SJSA1 (cell line): ENCODE measurements at regions not wholly inside any gene's neighbourhood (a gene's known extent, or its start where the extent isn't known, plus 50 kb on each side); places are given as distances from the start of the nearest gene placed in this dataset.
"Not testable (repeated sequence)": the region's sequence is repeated elsewhere in the genome, so short reads cannot be mapped to it uniquely, and the experiment has no call there.

Experiments used
- DNase-seq, 2 experiments: peaks; one replicate each; pipeline ENCODE4 v3.0.0-alpha.2; 2015 to 2020; ENCODE audit warnings: low spot score in 2 of 2, low read depth in 1 of 2
- H3K27ac ChIP-seq: fragments of 250-450 bp; sonication (Bioruptor Pico); 2 replicates; pipeline ENCODE4 v1.5.1; 2020; ENCODE audit warnings: mild to moderate bottlenecking, moderate library complexity
- H3K27me3 ChIP-seq: fragments of 250-450 bp; sonication (Bioruptor Pico); replicated peaks from 2 replicates; pipeline ENCODE4 v1.5.1; 2020; ENCODE audit warnings: mild to moderate bottlenecking, moderate library complexity
- H3K36me3 ChIP-seq: fragments of 250-450 bp; sonication (Bioruptor Pico); 2 replicates; pipeline ENCODE4 v1.5.1; 2020; ENCODE audit warnings: mild to moderate bottlenecking
- H3K4me1 ChIP-seq: fragments of 250-450 bp; sonication (Bioruptor Pico); replicated peaks from 2 replicates; pipeline ENCODE4 v1.6.1; 2021; ENCODE audit warnings: mild to moderate bottlenecking
- H3K4me3 ChIP-seq: fragments of 250-450 bp; sonication (Bioruptor Pico); 2 replicates; pipeline ENCODE4 v1.5.1; 2020; ENCODE audit warnings: mild to moderate bottlenecking
- H3K9me3 ChIP-seq: fragments of 250-450 bp; sonication (Bioruptor Pico); replicated peaks from 2 replicates; pipeline ENCODE4 v1.5.1; 2020; ENCODE audit warnings: mild to moderate bottlenecking

DNA sequence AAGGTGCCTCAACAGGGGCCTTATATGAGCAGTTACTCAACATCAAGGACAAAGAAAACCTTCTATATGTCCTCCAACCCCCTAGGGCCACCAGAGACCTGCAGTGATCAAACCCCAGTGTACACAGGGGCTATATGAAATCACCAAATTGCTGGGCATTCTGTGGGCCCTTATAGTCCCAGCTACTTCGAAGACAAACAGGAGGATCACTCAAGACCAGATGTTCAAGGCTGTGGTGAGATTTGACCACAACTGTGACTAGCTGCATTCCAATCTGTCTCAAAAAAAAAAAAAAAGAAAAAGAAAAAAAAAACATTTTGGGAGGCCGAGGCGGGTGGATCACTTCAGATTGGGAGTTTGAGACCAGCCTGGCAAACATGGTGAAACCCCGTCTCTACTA lies 51.0 kb upstream of the PRB2 start:
- Histone ChIP-seq H3K4me1 (no peaks in the 10 kb centered on the region), H3K36me3 (no peaks in the 10 kb centered on the region), H3K9me3 (no peaks in the 10 kb centered on the region), H3K27me3 (peaks cover 5% of the 10 kb centered on the region; the same call in 1 of the 2 replicates), H3K27ac (no peak overlapping the region), H3K4me3 (no peak overlapping the region)
- no peak for DNase-seq

DNA sequence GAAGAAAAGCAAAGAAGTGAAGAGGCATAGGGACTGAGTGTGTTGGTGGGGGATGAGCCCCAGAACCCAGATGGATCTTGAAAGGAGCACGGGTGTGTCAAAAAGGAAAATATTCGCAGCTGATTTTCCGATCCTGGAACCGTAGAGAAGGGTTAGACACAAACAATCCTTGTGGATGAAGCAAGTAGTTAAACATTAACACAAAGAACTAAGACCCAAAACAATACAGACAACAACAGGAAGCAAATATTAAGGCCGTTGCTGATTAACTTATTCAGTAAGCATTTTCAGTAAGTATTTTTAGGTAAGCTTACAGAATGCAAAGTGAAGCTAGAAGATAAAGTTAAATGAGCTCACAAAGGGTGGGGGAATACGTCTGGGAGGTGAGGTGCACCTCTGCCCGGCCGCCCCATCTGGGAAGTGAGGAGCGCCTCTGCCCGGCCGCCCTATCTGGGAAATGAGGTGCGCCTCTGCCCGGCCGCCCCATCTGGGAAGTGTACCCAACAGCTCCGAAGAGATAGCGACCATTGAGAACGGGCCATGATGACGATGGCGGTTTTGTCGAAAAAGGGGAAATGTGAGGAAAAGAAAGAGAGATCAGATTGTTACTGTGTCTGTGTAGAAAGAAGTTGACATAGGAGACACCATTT lies 62.8 kb upstream of the PRB2 start:
- Histone ChIP-seq H3K36me3 (no peaks in the 10 kb centered on the region), H3K4me1 (no peaks in the 10 kb centered on the region), H3K9me3 (no peaks in the 10 kb centered on the region), H3K27ac (no peak overlapping the region), H3K4me3 (no peak overlapping the region), H3K27me3 (peaks cover 10% of the 10 kb centered on the region; the same call in 1 of the 2 replicates)
- DNase-seq: no peak

DNA sequence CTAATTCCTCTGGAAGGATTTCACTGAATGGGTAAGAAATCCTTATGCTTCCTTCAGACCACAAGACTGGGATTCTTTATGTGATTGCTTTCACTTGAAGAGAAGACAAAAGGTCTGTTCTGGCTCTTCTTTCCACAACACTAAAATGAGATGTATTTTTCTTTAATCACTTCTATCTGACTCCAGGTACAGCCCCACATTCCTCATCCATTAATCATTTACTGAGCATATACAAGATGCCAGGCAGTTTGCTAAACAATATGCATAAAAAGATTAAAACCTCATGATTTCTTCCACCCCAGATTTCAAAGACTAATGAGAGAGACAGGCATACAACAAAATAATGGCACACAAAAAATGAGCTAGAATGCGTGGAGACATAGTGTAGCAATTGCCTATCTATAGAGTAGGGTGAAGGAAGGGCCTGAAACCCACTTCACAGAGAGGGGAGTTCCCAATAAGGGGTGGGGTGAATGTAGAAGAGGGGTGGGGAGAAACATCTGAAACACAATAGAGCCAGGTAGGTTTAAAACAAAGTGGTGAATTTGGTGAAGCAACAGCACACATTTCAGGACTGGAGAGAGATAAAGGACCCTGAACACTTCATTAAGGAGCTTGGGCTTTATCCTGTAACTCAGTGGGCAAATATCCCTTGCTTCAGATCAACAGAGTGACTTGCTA lies 65.1 kb upstream of the PRB2 start:
- Histone ChIP-seq H3K9me3 (no peaks in the 10 kb centered on the region), H3K4me3 (no peak overlapping the region), H3K27me3 (0 out of 2 replicates have a peak, but pooled peaks cover 4% of the 10 kb centered on the region), H3K36me3 (no peaks in the 10 kb centered on the region), H3K27ac (no peak overlapping the region), H3K4me1 (no peaks in the 10 kb centered on the region)
- DNase-seq: no peak

GRCh38 chr12:11461433-11461832 lies 66.1 kb upstream of the PRB2 start:
- Histone ChIP-seq H3K27me3 (no peaks in the 10 kb centered on the region), H3K9me3 (no peaks in the 10 kb centered on the region), H3K27ac (no peak overlapping the region), H3K4me1 (no peaks in the 10 kb centered on the region), H3K36me3 (no peaks in the 10 kb centered on the region), H3K4me3 (no peak overlapping the region)
- no peak for DNase-seq

DNA sequence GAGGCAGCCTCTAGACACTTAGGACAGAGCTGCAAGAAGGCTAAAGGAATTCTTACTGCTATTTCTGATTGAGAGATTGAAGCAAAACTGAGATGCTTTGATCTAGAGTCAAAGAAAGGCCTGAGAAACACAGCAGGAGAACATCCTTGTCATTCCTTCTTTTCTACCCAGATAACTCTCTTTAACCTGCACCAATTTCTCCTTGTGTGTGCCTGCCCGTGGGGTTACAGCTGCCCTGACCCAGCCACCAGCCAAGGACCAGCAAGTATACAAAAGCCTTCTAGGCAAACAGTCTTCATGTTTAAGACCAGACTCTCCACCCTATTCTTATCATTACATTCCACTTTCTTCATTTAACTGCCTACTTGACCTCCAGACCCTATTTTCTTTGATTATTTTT lies 81.7 kb upstream of the PRB2 start:
- Histone ChIP-seq H3K9me3 (no peaks in the 10 kb centered on the region), H3K4me1 (no peaks in the 10 kb centered on the region), H3K36me3 (no peaks in the 10 kb centered on the region), H3K4me3 (no peak overlapping the region), H3K27me3 (no peaks in the 10 kb centered on the region), H3K27ac (no peak overlapping the region)
- no peak for DNase-seq

- H3K27ac ChIP-seq: no peak overlapping the region
- no peaks in the 10 kb centered on the region for H3K9me3 ChIP-seq
- H3K4me3 ChIP-seq: no peak overlapping the region
- H3K36me3 ChIP-seq: no peaks in the 10 kb centered on the region
- peak in 1 of 2 experiments; percentile 39 for DNase-seq
- no peaks in the 10 kb centered on the region; the same call in 1 of the 2 replicates for H3K27me3 ChIP-seq
- H3K4me1 ChIP-seq: peaks cover 7% of the 10 kb centered on the region
Observed at GRCh38 chr12:11482955-11483354, 87.6 kb upstream of the PRB2 start.

DNA sequence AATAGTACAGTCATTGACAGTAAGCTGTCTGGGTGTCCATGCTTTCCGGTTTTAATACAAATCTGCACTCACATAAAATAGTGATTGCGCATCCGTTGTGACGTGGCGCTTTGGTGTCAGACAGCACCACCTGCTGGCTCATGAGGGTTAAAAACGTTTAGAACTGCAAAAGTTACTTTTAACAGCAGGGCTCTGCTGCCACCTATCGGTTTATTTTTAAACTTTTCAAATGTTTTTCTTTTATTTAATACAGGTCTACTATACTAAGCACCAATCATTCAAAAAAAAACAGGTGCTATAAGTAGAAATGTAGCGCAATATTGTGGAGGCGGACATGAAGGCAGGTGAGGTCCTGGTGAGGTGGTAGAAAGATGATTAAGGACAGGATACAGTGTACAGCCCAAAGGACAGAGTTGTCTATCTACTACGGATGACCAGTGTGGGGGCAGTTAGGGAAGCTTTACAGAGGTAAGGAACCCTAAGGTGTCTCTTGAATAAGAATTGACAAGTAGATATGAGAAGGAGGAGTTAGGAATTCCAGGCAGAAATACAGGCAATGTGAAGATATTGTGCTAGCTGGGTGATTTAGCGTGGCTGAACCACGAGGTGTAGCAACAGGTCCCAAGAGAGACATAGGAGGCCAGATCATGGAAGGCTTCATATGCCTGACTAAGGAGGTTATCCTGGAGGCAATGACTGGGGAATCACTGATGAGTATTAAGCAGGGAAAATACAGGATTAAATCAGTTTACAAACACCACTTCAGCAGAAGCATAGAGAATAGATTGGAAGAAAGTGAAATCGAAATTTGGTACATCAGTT lies 91.5 kb upstream of the PRB2 start:
- Histone ChIP-seq H3K36me3 (no peaks in the 10 kb centered on the region), H3K27ac (no peak overlapping the region), H3K9me3 (no peaks in the 10 kb centered on the region), H3K4me3 (no peak overlapping the region), H3K4me1 (peaks cover 7% of the 10 kb centered on the region), H3K27me3 (no peaks in the 10 kb centered on the region; the same call in 1 of the 2 replicates)
- peak; percentile 58 to 79 for DNase-seq

DNA sequence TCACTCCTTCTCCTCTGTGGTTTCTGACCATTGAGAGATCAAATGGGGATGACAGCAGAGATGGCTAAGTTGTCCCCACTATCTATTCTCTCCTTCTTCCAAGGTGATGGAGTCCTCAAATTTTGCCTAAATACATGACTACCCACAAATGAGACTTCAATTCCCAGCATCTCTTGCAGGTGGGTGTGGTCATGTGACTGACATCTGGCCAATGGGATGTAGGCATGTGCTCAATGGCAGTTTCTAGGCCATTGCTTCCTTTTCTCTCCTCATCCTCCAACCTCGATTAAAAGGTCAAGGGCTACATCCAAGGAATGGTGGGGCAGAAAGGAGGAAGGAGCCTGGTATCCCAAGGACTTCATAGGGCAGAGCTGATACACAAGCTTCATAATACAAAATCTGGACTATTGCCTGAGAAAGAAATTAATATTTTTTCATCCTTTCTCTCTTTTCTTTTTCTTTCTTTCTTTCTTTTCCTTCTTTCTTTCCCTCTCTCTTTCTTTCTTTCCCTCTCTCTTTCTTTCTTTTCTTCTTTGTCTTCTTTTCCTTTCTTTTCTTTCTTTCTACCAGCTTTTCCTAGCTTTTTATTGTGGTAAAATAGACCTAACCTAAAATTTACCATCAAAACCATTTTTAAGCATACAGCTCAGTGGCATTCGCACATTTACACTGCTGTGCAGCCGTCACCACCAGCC lies 100.9 kb upstream of the PRB2 start:
- Histone ChIP-seq H3K27me3 (no peaks in the 10 kb centered on the region), H3K36me3 (no peaks in the 10 kb centered on the region), H3K27ac (no peak overlapping the region), H3K4me3 (no peak overlapping the region), H3K4me1 (peaks cover 7% of the 10 kb centered on the region), H3K9me3 (no peaks in the 10 kb centered on the region)
- DNase-seq: no peak

DNA sequence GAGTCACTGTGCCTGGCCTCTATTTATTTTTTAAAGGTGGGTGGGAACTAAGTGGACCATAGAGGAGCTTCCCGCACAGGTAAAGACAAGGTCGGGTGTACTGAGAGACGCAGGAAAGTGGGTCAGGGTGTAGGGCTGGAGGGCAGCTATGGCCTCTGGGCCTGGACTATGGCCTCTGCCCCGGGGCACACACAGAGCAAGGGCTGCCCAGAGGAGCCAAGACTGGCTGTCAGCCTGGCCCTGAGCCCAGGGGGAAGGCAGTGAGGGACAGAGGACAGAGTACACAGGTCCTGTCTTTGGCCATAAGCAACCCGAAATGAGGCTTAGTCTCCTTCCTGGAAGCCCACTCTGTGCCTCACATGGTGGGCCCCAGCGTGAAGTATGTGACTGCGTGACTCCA lies 102.1 kb upstream of the PRB2 start:
- Histone ChIP-seq H3K36me3 (no peaks in the 10 kb centered on the region), H3K4me1 (peaks cover 7% of the 10 kb centered on the region), H3K27ac (no peak overlapping the region), H3K9me3 (no peaks in the 10 kb centered on the region; the same call in 1 of the 2 replicates), H3K27me3 (no peaks in the 10 kb centered on the region), H3K4me3 (no peak overlapping the region)
- DNase-seq: no peak

DNA sequence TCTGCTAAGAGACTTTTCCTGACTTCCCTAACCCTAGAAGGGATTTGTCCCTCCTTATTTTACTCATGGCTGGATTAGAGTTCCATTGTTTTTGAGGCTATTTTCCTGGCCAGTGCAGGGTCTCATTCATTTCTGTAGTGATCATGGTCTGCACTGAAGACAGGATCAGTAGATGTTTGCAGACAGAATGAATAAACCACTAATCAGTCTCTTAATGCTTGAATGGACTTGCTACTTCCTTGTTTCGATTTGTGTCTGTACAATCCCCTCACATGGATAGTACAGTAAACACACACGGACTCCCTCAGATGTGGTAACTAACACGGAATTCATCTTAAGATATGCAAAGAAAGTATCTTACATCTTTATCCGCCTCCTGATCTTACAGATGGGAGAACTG lies 102.6 kb upstream of the PRB2 start:
- no peaks in the 10 kb centered on the region for H3K27me3 ChIP-seq
- H3K9me3 ChIP-seq: no peaks in the 10 kb centered on the region; the same call in 1 of the 2 replicates
- peaks cover 7% of the 10 kb centered on the region for H3K4me1 ChIP-seq
- no peak overlapping the region for H3K4me3 ChIP-seq
- DNase-seq: no peak
- H3K27ac ChIP-seq: no peak overlapping the region
- H3K36me3 ChIP-seq: no peaks in the 10 kb centered on the region

- not testable (repeated sequence) for H3K27me3 ChIP-seq, H3K9me3 ChIP-seq, H3K36me3 ChIP-seq, H3K4me1 ChIP-seq, H3K4me3 ChIP-seq, H3K27ac ChIP-seq, DNase-seq
Observed at GRCh38 chr12:11498574-11498973, 103.2 kb upstream of the PRB2 start.

DNA sequence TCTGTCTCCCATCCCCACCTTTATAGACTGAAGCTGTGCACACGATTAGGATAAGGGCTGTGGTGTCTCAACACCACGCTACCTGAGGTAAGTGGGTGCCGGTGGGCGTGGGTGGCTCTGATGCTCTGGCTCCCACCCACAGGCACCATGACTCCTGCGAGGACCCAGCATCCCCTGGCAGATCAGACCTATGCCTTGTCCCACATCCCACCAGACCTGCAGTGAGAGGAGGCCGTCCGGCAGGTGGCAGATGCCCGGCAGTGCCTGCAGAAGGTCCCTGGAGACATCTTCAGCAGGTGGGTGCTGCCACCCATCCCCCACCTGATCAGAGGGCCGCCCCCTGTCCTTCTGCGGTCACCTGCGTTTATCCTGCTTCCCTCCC lies 104.4 kb upstream of the PRB2 start:
- no peak for DNase-seq

DNA sequence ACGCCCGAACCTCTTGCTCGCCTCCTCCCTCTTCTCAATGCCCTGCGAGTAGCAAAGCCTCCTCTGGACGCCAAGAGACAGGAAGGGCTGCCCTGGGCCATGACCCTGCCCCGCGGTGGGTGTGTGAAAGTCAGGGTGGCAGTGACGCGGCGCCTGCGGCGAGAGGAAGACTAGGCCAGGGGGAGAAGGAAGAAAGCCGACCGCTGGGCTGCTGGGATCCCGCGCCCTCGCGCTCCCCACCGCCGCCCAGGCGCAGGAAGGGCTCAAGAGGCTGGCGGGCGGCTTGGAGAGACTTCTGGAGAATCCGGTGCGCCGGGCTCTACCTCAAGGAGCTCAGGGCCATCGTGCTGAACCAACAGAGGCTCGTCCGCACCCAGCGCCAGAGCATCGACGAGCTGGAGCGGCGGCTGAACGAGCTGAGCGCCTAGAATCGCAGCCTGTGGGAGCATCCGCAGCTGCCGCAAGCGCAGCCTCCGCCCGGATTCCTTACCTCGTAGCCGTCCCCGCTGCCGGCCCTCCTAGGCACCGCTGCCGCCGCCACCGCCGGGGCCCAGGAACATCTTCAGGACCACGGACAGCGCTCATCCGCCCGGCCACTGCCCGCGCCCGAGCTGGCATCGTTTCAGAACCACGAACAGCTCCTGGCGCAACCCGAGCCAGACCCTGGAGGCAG lies 105.0 kb upstream of the PRB2 start:
- Histone ChIP-seq H3K4me1 (peaks cover 7% of the 10 kb centered on the region), H3K4me3 (no peak overlapping the region), H3K36me3 (no peaks in the 10 kb centered on the region), H3K27me3 (no peaks in the 10 kb centered on the region), H3K9me3 (no peaks in the 10 kb centered on the region; the same call in 1 of the 2 replicates), H3K27ac (no peak overlapping the region)
- DNase-seq: peak; percentile 63 to 81

More for the DNA sequence above, 104.4 kb upstream of the PRB2 start:
- H3K36me3 ChIP-seq: no peaks in the 10 kb centered on the region
- peaks cover 7% of the 10 kb centered on the region for H3K4me1 ChIP-seq
- H3K9me3 ChIP-seq: no peaks in the 10 kb centered on the region; the same call in 1 of the 2 replicates
- H3K27ac ChIP-seq: no peak overlapping the region
- H3K4me3 ChIP-seq: no peak overlapping the region
- H3K27me3 ChIP-seq: no peaks in the 10 kb centered on the region
